HEK293T (cell line): ENCODE measurements at regions not wholly inside any gene's neighbourhood (a gene's known extent, or its start where the extent isn't known, plus 50 kb on each side); places are given as distances from the start of the nearest gene placed in this dataset.

ENCODE experiments used
- CTCF ChIA-PET: fragments of 350-600 bp; formaldehyde crosslinking; extraction: SDS; loops from one replicate; lab custom pipeline; 2021; ENCODE audit warnings: antibody characterized with exemption, inconsistent platforms; lab: Yijun Ruan, JAX
- POLR2A ChIA-PET: fragments of 350-600 bp; formaldehyde crosslinking; extraction: SDS; loops from one replicate; lab custom pipeline; 2020; ENCODE audit warnings: antibody characterized with exemption, inconsistent platforms; lab: Yijun Ruan, JAX
- DNase-seq: peaks from one replicate; pipeline ENCODE4 v3.0.0; 2012; ENCODE audit warnings: mixed read lengths; ENCODE audit errors: extremely low spot score
- ARNT ChIP-seq: fragments of 450-650 bp; IDR thresholded peaks from 2 replicates; pipeline ENCODE4 v1.6.1; 2017; ENCODE audit warnings: mild to moderate bottlenecking
- BHLHE40 ChIP-seq: fragments of 450-650 bp; IDR thresholded peaks from 2 replicates; pipeline ENCODE4 v1.6.1; 2016; ENCODE audit warnings: mild to moderate bottlenecking, moderate library complexity, borderline replicate concordance
- CTBP1 ChIP-seq: fragments of 450-650 bp; IDR thresholded peaks from 2 replicates; pipeline ENCODE4 v1.6.1; 2016; ENCODE audit warnings: borderline replicate concordance
- ELF4 ChIP-seq: fragments of 450-650 bp; IDR thresholded peaks from 2 replicates; pipeline ENCODE4 v1.6.1; 2017; ENCODE audit warnings: antibody characterized with exemption
- FOXA1 ChIP-seq: fragments of 450-650 bp; IDR thresholded peaks from 2 replicates; pipeline ENCODE4 v1.6.1; 2016; ENCODE audit warnings: mild to moderate bottlenecking
- FOXK2 ChIP-seq: fragments of 450-650 bp; IDR thresholded peaks from 2 replicates; pipeline ENCODE4 v1.6.1; 2016; ENCODE audit warnings: mild to moderate bottlenecking
- FOXM1 ChIP-seq: fragments of 450-650 bp; IDR thresholded peaks from 2 replicates; pipeline ENCODE4 v1.6.1; 2017; ENCODE audit warnings: mild to moderate bottlenecking, borderline replicate concordance
- HDGF ChIP-seq: fragments of 450-650 bp; IDR thresholded peaks from 2 replicates; pipeline ENCODE4 v1.6.1; 2017; ENCODE audit warnings: antibody characterized with exemption, borderline replicate concordance
- L3MBTL2 ChIP-seq: fragments of 450-650 bp; conservative IDR thresholded peaks from 2 replicates; pipeline ENCODE4 v1.6.1; 2016; ENCODE audit warnings: mild to moderate bottlenecking
- LEF1 ChIP-seq: fragments of 450-650 bp; IDR thresholded peaks from 2 replicates; pipeline ENCODE4 v1.6.1; 2017; ENCODE audit warnings: mild to moderate bottlenecking, borderline replicate concordance
- NFRKB ChIP-seq: fragments of 450-650 bp; IDR thresholded peaks from 2 replicates; pipeline ENCODE4 v1.6.1; 2016; ENCODE audit warnings: mild to moderate bottlenecking, moderate library complexity
- PKNOX1 ChIP-seq: fragments of 450-650 bp; IDR thresholded peaks from 2 replicates; pipeline ENCODE4 v1.6.1; 2016
- SP1 ChIP-seq: fragments of 450-650 bp; IDR thresholded peaks from 2 replicates; pipeline ENCODE4 v1.6.1; 2017
- SUZ12 ChIP-seq: fragments of 450-650 bp; IDR thresholded peaks from 2 replicates; pipeline ENCODE4 v1.6.1; 2016; ENCODE audit warnings: mild to moderate bottlenecking
- TARDBP ChIP-seq: fragments of 450-650 bp; IDR thresholded peaks from 2 replicates; pipeline ENCODE4 v1.6.1; 2016
- ZNF384 ChIP-seq: fragments of 450-650 bp; IDR thresholded peaks from 2 replicates; pipeline ENCODE4 v1.6.1; 2016

- ChIA-PET CTCF (no interaction called here), POLR2A (no interaction called here)
- DNase-seq = peak; percentile 19
- TF ChIP-seq FOXA1 (no peak), SUZ12 (no peak), SP1 (no peak), ZNF384 (no peak), TARDBP (no peak), CTBP1 (no peak)
These were observed 251.9 kb downstream of the TJP1 start for GRCh38 chr15:29570121-29570947.

GRCh38 chr15:29569533-29570092 lies 252.7 kb downstream of the TJP1 start:
- POLR2A ChIA-PET = no interaction called here
- no peak for DNase-seq
- CTCF ChIA-PET = no interaction called here
- no peak for TF ChIP-seq ELF4
- TF ChIP-seq TARDBP = no peak
- TF ChIP-seq PKNOX1 = no peak
- no peak for TF ChIP-seq SP1
- no peak for TF ChIP-seq HDGF
- no peak for TF ChIP-seq LEF1

GRCh38 chr15:29568840-29569532 lies 253.3 kb downstream of the TJP1 start:
- POLR2A ChIA-PET = interaction anchor here (1.0 kb wide), 1 partner anchor 27 kb away, joined by 3 read pairs; no protein-coding TSS in a partner anchor
- CTCF ChIA-PET = interaction anchor here (1.4 kb wide), 1 partner anchor 10 kb away, joined by 3 read pairs; no protein-coding TSS in a partner anchor

GRCh38 chr15:29567336-29567735 lies 254.9 kb downstream of the TJP1 start:
- TF ChIP-seq FOXM1 = no peak
- TF ChIP-seq HDGF = no peak
- TF ChIP-seq TARDBP = no peak
- no peak for TF ChIP-seq L3MBTL2
- no peak for TF ChIP-seq CTBP1
- TF ChIP-seq FOXK2 = no peak
- no peak for TF ChIP-seq SP1
- no peak for TF ChIP-seq ARNT
- no peak for TF ChIP-seq LEF1
- TF ChIP-seq ELF4 = no peak
- TF ChIP-seq ZNF384 = no peak
- TF ChIP-seq SUZ12 = no peak
- TF ChIP-seq NFRKB = no peak
- no peak for TF ChIP-seq PKNOX1
- no peak for TF ChIP-seq BHLHE40
- ChIA-PET CTCF (interaction anchor here (0.6 to 1.4 kb wide), 3 partner anchors 11 to 439 kb away, joined by 3 read pairs; no protein-coding TSS in a partner anchor), POLR2A (no interaction called here)
- no peak for DNase-seq

More at GRCh38 chr15:29568840-29569532, 253.3 kb downstream of the TJP1 start:
- no peak for TF ChIP-seq FOXK2
- TF ChIP-seq SP1 = no peak
- TF ChIP-seq CTBP1 = no peak
- TF ChIP-seq BHLHE40 = no peak
- no peak for TF ChIP-seq FOXA1
- no peak for TF ChIP-seq L3MBTL2
- peak; percentile 23 for DNase-seq

GRCh38 chr15:29566914-29567313 lies 255.4 kb downstream of the TJP1 start:
- ChIA-PET POLR2A (no interaction called here), CTCF (interaction anchor here (0.6 kb wide), 1 partner anchor 439 kb away, joined by 3 read pairs; no protein-coding TSS in a partner anchor)
- no peak for DNase-seq
- no peak for TF ChIP-seq FOXM1
- no peak for TF ChIP-seq ZNF384
- no peak for TF ChIP-seq NFRKB
- TF ChIP-seq CTBP1 = no peak
- no peak for TF ChIP-seq ELF4
- TF ChIP-seq ARNT = no peak
- no peak for TF ChIP-seq FOXA1
- TF ChIP-seq PKNOX1 = no peak
- TF ChIP-seq LEF1 = no peak
- TF ChIP-seq TARDBP = no peak
- no peak for TF ChIP-seq L3MBTL2
- TF ChIP-seq FOXK2 = no peak
- TF ChIP-seq SP1 = no peak
- no peak for TF ChIP-seq SUZ12
- no peak for TF ChIP-seq HDGF

- CTCF ChIA-PET = no interaction called here
- no peak for DNase-seq
- POLR2A ChIA-PET = no interaction called here
- TF ChIP-seq L3MBTL2 (no peak), SP1 (no peak), HDGF (no peak), TARDBP (no peak), FOXM1 (no peak), BHLHE40 (no peak), ARNT (no peak), FOXK2 (no peak), NFRKB (no peak), ZNF384 (no peak)
These were observed 259.2 kb downstream of the TJP1 start for GRCh38 chr15:29563112-29563511.
